ENCODE measurements at regions not wholly inside any gene's neighbourhood (a gene's known extent, or its start where the extent isn't known, plus 50 kb on each side); places are given as distances from the start of the nearest gene placed in this dataset.
A peak's percentile ranks its signal among the peaks of the same experiment; 100 is the strongest.
"Not testable (repeated sequence)": the region's sequence is repeated elsewhere in the genome, so short reads cannot be mapped to it uniquely, and the experiment has no call there.

GRCh38 chr11:8772571-8773519 lies 90.3 kb downstream of the RPL27A start:
- DNase-seq (ENCODE audit: low spot score): no peak

- DNase-seq (ENCODE audit: low spot score): no peak
Measured at GRCh38 chr11:8773916-8774539, 91.4 kb downstream of the RPL27A start.

DNA sequence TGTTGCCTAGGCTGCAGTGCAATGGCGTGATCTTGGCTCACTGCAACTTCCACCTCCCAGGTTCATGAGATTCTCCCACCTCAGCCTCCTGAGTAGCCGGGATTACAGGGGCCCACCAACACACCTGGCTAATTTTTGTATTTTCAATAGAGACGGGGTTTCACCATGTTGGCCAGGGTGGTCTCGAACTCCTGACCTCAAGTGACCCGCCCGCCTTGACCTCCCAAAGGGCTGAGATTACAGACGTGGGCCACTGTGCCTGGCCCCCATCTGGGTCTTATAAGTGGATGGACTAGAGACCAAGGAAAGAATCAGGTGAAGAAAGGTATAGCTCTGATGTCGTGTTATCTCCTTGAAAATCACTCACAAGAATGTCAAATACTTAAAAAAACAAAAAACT lies 92.3 kb downstream of the RPL27A start:
- not testable (repeated sequence) for DNase-seq (ENCODE audit: low spot score)

DNA sequence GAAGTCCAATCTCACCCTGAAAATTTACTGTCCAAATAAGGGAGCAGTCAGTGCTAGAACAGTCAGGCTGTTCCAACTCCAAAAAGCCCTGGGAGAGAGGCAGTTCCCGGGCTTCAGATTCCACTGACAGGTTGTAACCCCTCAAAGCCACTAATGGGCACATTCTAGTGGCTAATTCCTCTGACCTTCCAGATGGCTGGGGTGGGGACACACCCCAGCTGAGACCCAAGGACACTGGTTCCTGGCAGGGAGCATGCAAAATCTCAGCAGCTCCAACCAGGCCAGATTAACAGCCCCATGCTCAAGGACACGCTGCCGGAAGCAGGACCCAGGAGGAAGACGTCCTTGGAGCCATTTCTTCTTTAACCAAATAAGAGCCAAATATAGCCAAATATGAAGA lies 92.7 kb downstream of the RPL27A start:
- DNase-seq (ENCODE audit: low spot score): no peak

GRCh38 chr11:8775734-8776133 lies 93.1 kb downstream of the RPL27A start:
- peak; percentile 69 for DNase-seq (ENCODE audit: low spot score)

DNA sequence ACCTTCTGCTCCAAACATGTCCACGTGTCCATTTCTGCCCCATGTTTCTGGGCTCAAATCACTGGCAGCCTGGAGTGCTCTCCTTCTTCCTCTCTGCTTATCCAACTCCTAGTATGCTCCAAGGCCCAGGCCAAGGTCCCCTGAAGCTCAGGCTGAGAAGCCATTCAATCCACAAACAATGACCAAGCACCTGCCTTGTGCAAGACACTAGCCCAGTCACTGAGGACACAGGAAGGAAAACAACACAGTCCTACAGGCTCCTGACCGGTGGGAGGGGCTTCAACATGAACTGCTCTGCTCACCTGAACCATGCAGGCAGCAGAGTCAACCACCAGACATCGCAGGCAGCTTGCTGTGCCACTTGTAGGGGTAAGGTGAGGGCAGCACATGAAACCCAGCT lies 93.6 kb downstream of the RPL27A start:
- DNase-seq (ENCODE audit: low spot score): peak; percentile 11

GRCh38 chr11:8777907-8778767 lies 95.5 kb downstream of the RPL27A start:
- peak; percentile 37 for DNase-seq (ENCODE audit: low spot score)

GRCh38 chr11:8779107-8779506 lies 96.5 kb downstream of the RPL27A start:
- no peak for DNase-seq (ENCODE audit: low spot score)

GRCh38 chr11:8779732-8780131 lies 97.1 kb downstream of the RPL27A start:
- no peak for DNase-seq (ENCODE audit: low spot score)

DNA sequence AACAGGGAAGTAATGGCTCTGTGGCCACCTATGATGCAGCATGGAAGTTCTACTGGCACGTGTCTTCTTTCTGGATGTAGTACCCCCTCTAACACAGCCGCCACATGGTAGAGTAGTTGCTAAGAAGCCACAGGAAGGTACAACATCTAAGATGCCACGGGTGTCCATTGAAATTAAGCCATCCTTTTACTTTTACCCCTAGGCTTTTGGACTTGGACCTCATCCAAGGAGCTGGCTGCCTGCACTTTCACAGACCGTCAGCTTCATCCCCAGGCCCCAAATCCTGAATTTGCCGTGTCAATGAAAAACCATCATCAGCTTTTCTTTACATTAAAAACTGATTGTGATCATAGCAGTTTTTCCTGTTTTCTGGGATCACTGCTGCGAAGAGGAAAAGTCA lies 102.4 kb downstream of the RPL27A start:
- DNase-seq (ENCODE audit: low spot score): no peak

DNA sequence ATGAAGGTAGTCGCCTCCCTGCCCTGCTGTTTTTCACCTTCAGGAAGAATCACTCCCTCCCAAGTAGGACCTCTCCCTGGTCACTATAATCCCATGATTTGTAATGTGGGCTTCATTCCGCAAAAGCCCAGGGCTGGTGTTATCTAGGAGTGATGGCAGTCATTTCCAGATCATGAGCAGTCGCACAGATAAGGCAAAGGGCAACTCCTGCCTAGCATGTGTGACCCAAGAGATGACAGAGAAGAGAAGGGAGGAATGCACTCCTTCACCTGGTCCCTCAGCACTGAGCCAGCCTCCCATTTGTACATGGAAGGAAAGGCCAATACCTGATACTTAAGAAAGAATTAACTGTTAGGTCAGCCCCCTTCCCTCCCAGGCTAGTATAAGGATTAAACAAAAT lies 102.9 kb downstream of the RPL27A start:
- DNase-seq (ENCODE audit: low spot score): no peak

DNA sequence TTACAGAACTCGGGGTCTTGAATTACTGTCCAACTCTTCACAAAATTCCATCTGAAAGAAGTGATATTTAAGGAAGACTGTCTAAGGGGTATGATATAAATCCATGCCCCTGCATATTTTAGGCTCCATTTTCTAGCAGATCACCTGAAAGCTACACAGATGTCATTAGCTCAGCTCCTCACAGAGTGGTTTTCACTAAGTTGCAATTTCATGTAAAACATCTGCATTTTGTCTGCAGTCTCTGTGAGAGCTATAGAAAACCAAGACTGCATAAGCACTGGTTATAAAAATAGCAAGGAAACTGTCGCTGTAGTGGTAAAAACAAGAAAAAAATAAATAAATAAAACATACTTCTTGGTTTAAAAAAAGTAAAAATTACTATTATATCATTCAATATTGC lies 103.4 kb downstream of the RPL27A start:
- DNase-seq (ENCODE audit: low spot score): no peak

- no peak for DNase-seq (ENCODE audit: low spot score)
Measured at GRCh38 chr11:8786933-8787332, 104.3 kb downstream of the RPL27A start.

DNA sequence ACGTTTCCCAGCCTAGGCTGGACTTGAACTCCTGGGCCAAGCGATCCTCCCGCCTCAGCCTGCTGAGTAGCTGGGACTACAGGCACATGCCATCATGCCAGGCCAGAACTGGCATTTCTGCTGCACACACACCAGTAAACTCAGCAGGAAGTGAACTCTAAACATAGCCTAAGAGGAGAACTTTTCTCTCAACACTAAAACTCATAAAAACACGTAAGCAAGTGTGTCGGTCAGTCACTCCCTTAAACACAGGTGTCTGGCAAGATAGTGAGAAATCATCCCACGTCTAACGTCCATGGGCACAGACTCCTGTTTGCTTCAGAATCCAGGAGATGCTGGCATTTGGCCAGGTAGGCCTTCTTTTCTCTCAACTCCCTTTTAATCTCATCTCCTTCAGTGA lies 104.8 kb downstream of the RPL27A start:
- DNase-seq (ENCODE audit: low spot score): no peak

- DNase-seq (ENCODE audit: low spot score): no peak
Measured at GRCh38 chr11:8788616-8789015, 106.0 kb downstream of the RPL27A start.

- no peak for DNase-seq (ENCODE audit: low spot score)
Measured at GRCh38 chr11:8789864-8790263, 107.3 kb downstream of the RPL27A start.

- no peak for DNase-seq (ENCODE audit: low spot score)
Measured at GRCh38 chr11:8790968-8791367, 108.4 kb downstream of the RPL27A start.

DNA sequence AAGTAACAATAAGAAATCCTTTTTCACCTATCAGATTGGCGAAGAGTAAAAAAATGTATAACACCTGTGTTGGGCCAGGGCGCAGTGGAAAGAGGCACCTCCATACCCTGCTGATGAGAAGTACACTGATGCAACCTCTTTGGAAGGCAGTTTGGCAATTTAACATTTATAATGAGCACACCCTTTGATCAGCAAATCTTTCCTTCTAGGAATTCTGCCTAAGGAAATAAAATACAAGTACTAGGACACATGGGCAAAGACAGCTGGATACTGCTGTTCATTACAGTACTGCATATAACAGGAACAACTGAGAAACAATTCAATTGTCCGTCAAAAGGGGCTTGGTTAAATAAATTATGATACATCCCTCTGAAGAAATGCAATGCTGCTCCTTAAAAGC lies 110.1 kb downstream of the RPL27A start:
- no peak for DNase-seq (ENCODE audit: low spot score)

GRCh38 chr11:8793114-8793777 lies 110.7 kb downstream of the RPL27A start:
- no peak for DNase-seq (ENCODE audit: low spot score)

GRCh38 chr11:8794126-8794525 lies 111.5 kb downstream of the RPL27A start:
- no peak for DNase-seq (ENCODE audit: low spot score)

GRCh38 chr11:8794677-8795103 lies 112.1 kb downstream of the RPL27A start:
- DNase-seq (ENCODE audit: low spot score): no peak

GRCh38 chr11:8796941-8797340 lies 114.0 kb upstream of the AKIP1 start:
- no peak for DNase-seq (ENCODE audit: low spot score)
